ENCODE measurements at regions not wholly inside any gene's neighbourhood (a gene's known extent, or its start where the extent isn't known, plus 50 kb on each side); places are given as distances from the start of the nearest gene placed in this dataset.
"Not testable (repeated sequence)": the region's sequence is repeated elsewhere in the genome, so short reads cannot be mapped to it uniquely, and the experiment has no call there.

DNA sequence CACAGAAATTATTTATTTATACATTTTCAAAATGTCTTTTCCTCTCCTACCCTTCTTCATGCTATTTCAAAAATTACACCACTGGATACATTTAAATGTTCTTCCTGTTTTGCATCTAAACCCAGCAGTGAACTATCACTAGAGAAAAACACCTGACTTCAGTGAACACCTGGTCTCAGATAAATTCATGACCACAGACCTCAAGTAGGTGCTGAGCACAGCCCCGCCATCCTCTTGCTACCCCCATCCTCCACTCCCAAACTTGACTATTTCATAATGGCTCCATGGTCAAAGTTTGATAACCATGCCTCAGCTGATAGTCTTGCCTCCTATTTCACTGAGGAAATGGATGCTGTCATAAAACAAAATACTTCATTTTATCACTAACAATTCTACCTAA lies 56.6 kb upstream of the POMZP3 start:
- TF ChIP-seq CTCF (IDR thresholded peaks at IDR 0.05); FOXJ3 (CRISPR knock-in tag; IDR thresholded peaks at IDR 0.05; ENCODE audit: borderline replicate concordance); NFYB (CRISPR knock-in tag; conservative IDR thresholded peaks at IDR 0.05; ENCODE audit: low read depth); USF2 (CRISPR knock-in tag; IDR thresholded peaks at IDR 0.05); SP1 (CRISPR knock-in tag; conservative IDR thresholded peaks at IDR 0.05); ZNF416 (CRISPR knock-in tag; IDR thresholded peaks at IDR 0.05); MLX (CRISPR knock-in tag; IDR thresholded peaks at IDR 0.05): not testable (repeated sequence)
- TF ChIP-seq, protein P1, sequence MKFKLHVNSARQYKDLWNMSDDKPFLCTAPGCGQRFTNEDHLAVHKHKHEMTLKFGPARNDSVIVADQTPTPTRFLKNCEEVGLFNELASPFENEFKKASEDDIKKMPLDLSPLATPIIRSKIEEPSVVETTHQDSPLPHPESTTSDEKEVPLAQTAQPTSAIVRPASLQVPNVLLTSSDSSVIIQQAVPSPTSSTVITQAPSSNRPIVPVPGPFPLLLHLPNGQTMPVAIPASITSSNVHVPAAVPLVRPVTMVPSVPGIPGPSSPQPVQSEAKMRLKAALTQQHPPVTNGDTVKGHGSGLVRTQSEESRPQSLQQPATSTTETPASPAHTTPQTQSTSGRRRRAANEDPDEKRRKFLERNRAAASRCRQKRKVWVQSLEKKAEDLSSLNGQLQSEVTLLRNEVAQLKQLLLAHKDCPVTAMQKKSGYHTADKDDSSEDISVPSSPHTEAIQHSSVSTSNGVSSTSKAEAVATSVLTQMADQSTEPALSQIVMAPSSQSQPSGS (CRISPR knock-in tag; IDR thresholded peaks at IDR 0.05; ENCODE audit: borderline replicate concordance, low read depth) = not testable (repeated sequence)
- TF ChIP-seq, protein P2, sequence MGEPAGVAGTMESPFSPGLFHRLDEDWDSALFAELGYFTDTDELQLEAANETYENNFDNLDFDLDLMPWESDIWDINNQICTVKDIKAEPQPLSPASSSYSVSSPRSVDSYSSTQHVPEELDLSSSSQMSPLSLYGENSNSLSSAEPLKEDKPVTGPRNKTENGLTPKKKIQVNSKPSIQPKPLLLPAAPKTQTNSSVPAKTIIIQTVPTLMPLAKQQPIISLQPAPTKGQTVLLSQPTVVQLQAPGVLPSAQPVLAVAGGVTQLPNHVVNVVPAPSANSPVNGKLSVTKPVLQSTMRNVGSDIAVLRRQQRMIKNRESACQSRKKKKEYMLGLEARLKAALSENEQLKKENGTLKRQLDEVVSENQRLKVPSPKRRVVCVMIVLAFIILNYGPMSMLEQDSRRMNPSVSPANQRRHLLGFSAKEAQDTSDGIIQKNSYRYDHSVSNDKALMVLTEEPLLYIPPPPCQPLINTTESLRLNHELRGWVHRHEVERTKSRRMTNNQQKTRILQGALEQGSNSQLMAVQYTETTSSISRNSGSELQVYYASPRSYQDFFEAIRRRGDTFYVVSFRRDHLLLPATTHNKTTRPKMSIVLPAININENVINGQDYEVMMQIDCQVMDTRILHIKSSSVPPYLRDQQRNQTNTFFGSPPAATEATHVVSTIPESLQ (CRISPR knock-in tag; IDR thresholded peaks at IDR 0.05) = not testable (repeated sequence)

Data from WTC11 (cell line).